SU-DHL-6 (cell line): ENCODE measurements at regions not wholly inside any gene's neighbourhood (a gene's known extent, or its start where the extent isn't known, plus 50 kb on each side); places are given as distances from the start of the nearest gene placed in this dataset.

Source experiments
- H2AFZ ChIP-seq: fragments of 200-600 bp; sonication (generic); 2 replicates; pipeline ENCODE4 v1.6.1; 2014; ENCODE audit warnings: low read depth, mild to moderate bottlenecking, moderate library complexity, mixed read lengths, antibody characterized with exemption, low read length; ENCODE audit not compliant: severe bottlenecking
- H3F3A ChIP-seq: fragments of 200-600 bp; shearing (Covaris generic); 2 replicates; pipeline ENCODE4 v1.6.0; 2016; ENCODE audit warnings: antibody characterized with exemption, mild to moderate bottlenecking; ENCODE audit not compliant: insufficient read depth
- H3K27ac ChIP-seq: fragments of 200-600 bp; sonication (generic); 2 replicates; pipeline ENCODE4 v1.5.1; 2016; ENCODE audit warnings: low read depth, mild to moderate bottlenecking, low read length, moderate library complexity, mixed read lengths
- H3K27me3 ChIP-seq: fragments of 200-600 bp; sonication (generic), shearing (Covaris generic); 2 replicates; pipeline ENCODE4 v1.6.0; 2014; ENCODE audit warnings: mild to moderate bottlenecking, low read length
- H3K36me3 ChIP-seq: fragments of 200-600 bp; sonication (generic); 2 replicates; pipeline ENCODE4 v1.6.1; 2014; ENCODE audit warnings: mild to moderate bottlenecking, low read length, mixed read lengths
- H3K4me2 ChIP-seq: fragments of 300-600, 200-600 bp; shearing (Covaris generic), sonication (generic); 2 replicates; pipeline ENCODE4 v1.6.0; 2014; ENCODE audit warnings: low read length, low read depth, mild to moderate bottlenecking; ENCODE audit not compliant: poor library complexity, severe bottlenecking
- H3K4me3 ChIP-seq: fragments of 200-600 bp; sonication (generic); 2 replicates; pipeline ENCODE4 v1.5.1; 2014; ENCODE audit warnings: antibody characterized with exemption, low read length, mild to moderate bottlenecking, mixed read lengths; ENCODE audit not compliant: insufficient read depth, poor library complexity, severe bottlenecking
- H3K79me2 ChIP-seq: fragments of 200-600 bp; sonication (generic); 2 replicates; pipeline ENCODE4 v1.6.1; 2014; ENCODE audit warnings: mild to moderate bottlenecking, low read length, moderate library complexity; ENCODE audit not compliant: insufficient read depth
- H3K9ac ChIP-seq: fragments of 200-600 bp; sonication (generic); 2 replicates; pipeline ENCODE4 v1.7.0; 2014; ENCODE audit warnings: mild to moderate bottlenecking, low read length
- H3K9me2 ChIP-seq: fragments of 200-600 bp; sonication (generic); replicated peaks from 2 replicates; pipeline ENCODE4 v1.6.1; 2014; ENCODE audit warnings: low read length; ENCODE audit not compliant: insufficient read depth
- H3K9me3 ChIP-seq: fragments of 200-600 bp; sonication (generic); 2 replicates; pipeline ENCODE4 v1.6.1; 2014; ENCODE audit warnings: low read length, mixed read lengths; ENCODE audit not compliant: insufficient read depth
- H4K20me1 ChIP-seq: fragments of 200-600 bp; sonication (generic); 2 replicates; pipeline ENCODE4 v1.6.1; 2014; ENCODE audit warnings: low read depth, mild to moderate bottlenecking, antibody characterized with exemption, low read length, moderate library complexity, mixed read lengths
- EZH2phosphoT487 ChIP-seq: fragments of 200-600 bp; sonication (generic), shearing (Covaris generic); conservative IDR thresholded peaks from 2 replicates; pipeline ENCODE4 v1.6.1; 2018; ENCODE audit warnings: mild to moderate bottlenecking, antibody characterized with exemption, low read length, moderate library complexity, mixed read lengths
- TF ChIP-seq, protein P1 (sequence below): fragments of 200-600 bp; sonication (generic); IDR thresholded peaks from one replicate; pipeline ENCODE4 v1.5.1; 2017; ENCODE audit warnings: antibody characterized with exemption, mild to moderate bottlenecking, low read length, moderate library complexity; ENCODE audit not compliant: insufficient read depth, poor library complexity, severe bottlenecking

- Histone ChIP-seq H3K9me2 (no peaks in the 10 kb centered on the region), H3K36me3 (no peaks in the 10 kb centered on the region), H3K9ac (no peak overlapping the region), H4K20me1 (no peaks in the 10 kb centered on the region), H3K27ac (no peak overlapping the region), H3K79me2 (no peaks in the 10 kb centered on the region), H3K27me3 (no peaks in the 10 kb centered on the region), H3F3A (no peaks in the 10 kb centered on the region), H3K4me3 (no peak overlapping the region), H3K9me3 (no peaks in the 10 kb centered on the region), H3K4me2 (no peak overlapping the region), H2AFZ (no peak overlapping the region)
- TF ChIP-seq EZH2phosphoT487, result no peak
- TF ChIP-seq, protein P1, sequence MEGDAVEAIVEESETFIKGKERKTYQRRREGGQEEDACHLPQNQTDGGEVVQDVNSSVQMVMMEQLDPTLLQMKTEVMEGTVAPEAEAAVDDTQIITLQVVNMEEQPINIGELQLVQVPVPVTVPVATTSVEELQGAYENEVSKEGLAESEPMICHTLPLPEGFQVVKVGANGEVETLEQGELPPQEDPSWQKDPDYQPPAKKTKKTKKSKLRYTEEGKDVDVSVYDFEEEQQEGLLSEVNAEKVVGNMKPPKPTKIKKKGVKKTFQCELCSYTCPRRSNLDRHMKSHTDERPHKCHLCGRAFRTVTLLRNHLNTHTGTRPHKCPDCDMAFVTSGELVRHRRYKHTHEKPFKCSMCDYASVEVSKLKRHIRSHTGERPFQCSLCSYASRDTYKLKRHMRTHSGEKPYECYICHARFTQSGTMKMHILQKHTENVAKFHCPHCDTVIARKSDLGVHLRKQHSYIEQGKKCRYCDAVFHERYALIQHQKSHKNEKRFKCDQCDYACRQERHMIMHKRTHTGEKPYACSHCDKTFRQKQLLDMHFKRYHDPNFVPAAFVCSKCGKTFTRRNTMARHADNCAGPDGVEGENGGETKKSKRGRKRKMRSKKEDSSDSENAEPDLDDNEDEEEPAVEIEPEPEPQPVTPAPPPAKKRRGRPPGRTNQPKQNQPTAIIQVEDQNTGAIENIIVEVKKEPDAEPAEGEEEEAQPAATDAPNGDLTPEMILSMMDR, result no peak
Observed at GRCh38 chr6:9563568-9563967, 851.3 kb downstream of the TFAP2A start.

GRCh38 chr6:9554806-9555205 lies 860.1 kb downstream of the TFAP2A start:
- H3K9ac ChIP-seq, result no peak overlapping the region
- no peaks in the 10 kb centered on the region for H3K79me2 ChIP-seq
- H3K9me3 ChIP-seq, result peaks cover 18% of the 10 kb centered on the region; the same call in 1 of the 2 replicates
- no peaks in the 10 kb centered on the region for H3K36me3 ChIP-seq
- no peaks in the 10 kb centered on the region for H4K20me1 ChIP-seq
- no peaks in the 10 kb centered on the region for H3F3A ChIP-seq
- H3K27me3 ChIP-seq, result no peaks in the 10 kb centered on the region
- H3K4me2 ChIP-seq, result no peak overlapping the region
- TF ChIP-seq, protein P1, result no peak
- no peak for TF ChIP-seq EZH2phosphoT487
- no peak overlapping the region for H2AFZ ChIP-seq
- H3K4me3 ChIP-seq, result no peak overlapping the region
- H3K9me2 ChIP-seq, result no peaks in the 10 kb centered on the region
- H3K27ac ChIP-seq, result no peak overlapping the region

GRCh38 chr6:9554323-9554722 lies 860.6 kb downstream of the TFAP2A start:
- no peaks in the 10 kb centered on the region for H3K79me2 ChIP-seq
- TF ChIP-seq, protein P1, result no peak
- no peak for TF ChIP-seq EZH2phosphoT487
- H3K36me3 ChIP-seq, result no peaks in the 10 kb centered on the region
- no peak overlapping the region for H2AFZ ChIP-seq
- no peaks in the 10 kb centered on the region for H4K20me1 ChIP-seq
- no peaks in the 10 kb centered on the region for H3F3A ChIP-seq
- no peaks in the 10 kb centered on the region for H3K27me3 ChIP-seq
- no peak overlapping the region for H3K27ac ChIP-seq
- H3K4me3 ChIP-seq, result no peak overlapping the region
- no peak overlapping the region for H3K4me2 ChIP-seq
- no peak overlapping the region for H3K9ac ChIP-seq
- peaks cover 18% of the 10 kb centered on the region; the same call in 1 of the 2 replicates for H3K9me3 ChIP-seq
- no peaks in the 10 kb centered on the region for H3K9me2 ChIP-seq

GRCh38 chr6:9553002-9553401 lies 861.9 kb downstream of the TFAP2A start:
- Histone ChIP-seq H3K9me2 (no peaks in the 10 kb centered on the region), H3F3A (no peaks in the 10 kb centered on the region), H3K27me3 (no peaks in the 10 kb centered on the region), H3K36me3 (no peaks in the 10 kb centered on the region), H3K4me2 (no peak overlapping the region), H2AFZ (no peak overlapping the region), H3K9ac (no peak overlapping the region), H4K20me1 (no peaks in the 10 kb centered on the region), H3K9me3 (peaks cover 18% of the 10 kb centered on the region; the same call in 1 of the 2 replicates), H3K27ac (no peak overlapping the region), H3K79me2 (no peaks in the 10 kb centered on the region), H3K4me3 (no peak overlapping the region)
- TF ChIP-seq, protein P1, result no peak
- no peak for TF ChIP-seq EZH2phosphoT487
